NCI-H2171 treated with DMSO at 0.1 percent for 48 hours (cell line): ENCODE measurements at regions not wholly inside any gene's neighbourhood (a gene's known extent, or its start where the extent isn't known, plus 50 kb on each side); places are given as distances from the start of the nearest gene placed in this dataset.
"Not testable (repeated sequence)": the region's sequence is repeated elsewhere in the genome, so short reads cannot be mapped to it uniquely, and the experiment has no call there.

ENCODE experiments used
- DNase-seq: peaks from one replicate; lab custom pipeline; 2025; lab: John Stamatoyannopoulos, UW

- not testable (repeated sequence) for DNase-seq
These were observed 123.4 kb upstream of the DAPK1 start for GRCh38 chr9:87374023-87374919.

- no peak for DNase-seq
These were observed 122.1 kb upstream of the DAPK1 start for GRCh38 chr9:87375397-87376073.

GRCh38 chr9:87378676-87379075, 119.0 kb upstream of the DAPK1 start:
- no peak for DNase-seq

GRCh38 chr9:87379300-87379699, 118.4 kb upstream of the DAPK1 start:
- DNase-seq: no peak

- DNase-seq: no peak
These were observed 116.5 kb upstream of the DAPK1 start for GRCh38 chr9:87381050-87381711.

GRCh38 chr9:87381746-87382145, 115.9 kb upstream of the DAPK1 start:
- no peak for DNase-seq

- no peak for DNase-seq
These were observed 114.8 kb upstream of the DAPK1 start for GRCh38 chr9:87382900-87383299.

- DNase-seq: no peak
These were observed 114.1 kb upstream of the DAPK1 start for GRCh38 chr9:87383344-87384150.

GRCh38 chr9:87386490-87387025, 111.1 kb upstream of the DAPK1 start:
- no peak for DNase-seq

- DNase-seq: no peak
These were observed 110.2 kb upstream of the DAPK1 start for GRCh38 chr9:87387351-87388011.

- not testable (repeated sequence) for DNase-seq
These were observed 109.0 kb upstream of the DAPK1 start for GRCh38 chr9:87388708-87389107.

GRCh38 chr9:87389936-87390335, 107.7 kb upstream of the DAPK1 start:
- DNase-seq: no peak

GRCh38 chr9:87390361-87390760, 107.3 kb upstream of the DAPK1 start:
- no peak for DNase-seq

GRCh38 chr9:87392086-87392485, 105.6 kb upstream of the DAPK1 start:
- no peak for DNase-seq

- no peak for DNase-seq
These were observed 103.9 kb upstream of the DAPK1 start for GRCh38 chr9:87393706-87394230.

GRCh38 chr9:87395804-87396479, 101.7 kb upstream of the DAPK1 start:
- DNase-seq: no peak

GRCh38 chr9:87401681-87402080, 96.0 kb upstream of the DAPK1 start:
- DNase-seq: no peak

- DNase-seq: no peak
These were observed 95.1 kb upstream of the DAPK1 start for GRCh38 chr9:87402537-87402936.

GRCh38 chr9:87405677-87406542, 91.8 kb upstream of the DAPK1 start:
- no peak for DNase-seq
